WTC11 (cell line): ENCODE measurements at regions not wholly inside any gene's neighbourhood (a gene's known extent, or its start where the extent isn't known, plus 50 kb on each side); places are given as distances from the start of the nearest gene placed in this dataset.
A peak's percentile ranks its signal among the peaks of the same experiment; 100 is the strongest.

Experiments used
- ATAC-seq: fragments of 200-7000 bp; cut with Tn5 transposase; 2 replicates; pipeline ENCODE4 v1.10.0; 2021; ENCODE audit warnings: mild to moderate bottlenecking, moderate library complexity
- CTCF ChIA-PET: fragments of 300-600 bp; sonication (Branson Sonifier 250); formaldehyde crosslinking; loops from one replicate; lab custom pipeline; 2021; ENCODE audit warnings: antibody characterized with exemption; lab: Charles Lee
- POLR2A ChIA-PET: fragments of 350-600 bp; sonication (Branson Sonifier 250); formaldehyde crosslinking; loops from one replicate; lab custom pipeline; 2021; ENCODE audit warnings: antibody characterized with exemption; lab: Charles Lee
- DNase-seq: peaks from one replicate; pipeline ENCODE4 v3.0.0; 2021; ENCODE audit warnings: low spot score
- H3K27ac Mint-ChIP-seq: 2 replicates; pipeline ENCODE4 v1.8.0; 2021; ENCODE audit warnings: mixed read lengths
- H3K27me3 Mint-ChIP-seq: 2 replicates; pipeline ENCODE4 v1.8.0; 2021; ENCODE audit warnings: low read depth, mild to moderate bottlenecking, moderate library complexity, mixed read lengths
- H3K36me3 Mint-ChIP-seq: 2 replicates; pipeline ENCODE4 v1.8.0; 2021; ENCODE audit warnings: mixed read lengths
- H3K4me1 Mint-ChIP-seq: 2 replicates; pipeline ENCODE4 v1.8.0; 2022; ENCODE audit warnings: mixed read lengths
- H3K4me3 Mint-ChIP-seq: 2 replicates; pipeline ENCODE4 v1.8.0; 2021; ENCODE audit warnings: mild to moderate bottlenecking, moderate library complexity, mixed read lengths
- H3K9me3 Mint-ChIP-seq: 2 replicates; pipeline ENCODE4 v1.8.0; 2021; ENCODE audit warnings: mixed read lengths
- ATF1 ChIP-seq: sonication (generic); formaldehyde crosslinking; IDR thresholded peaks from 2 replicates; pipeline ENCODE4 v1.8.1; 2023; ENCODE audit warnings: mild to moderate bottlenecking, moderate library complexity, missing genetic modification reagents
- CREM ChIP-seq: sonication (generic); formaldehyde crosslinking; IDR thresholded peaks from 2 replicates; pipeline ENCODE4 v1.8.1; 2022; ENCODE audit warnings: mild to moderate bottlenecking, missing genetic modification reagents, moderate library complexity
- ETV6 ChIP-seq: sonication (generic); formaldehyde crosslinking; IDR thresholded peaks from 2 replicates; pipeline ENCODE4 v1.8.1; 2022; ENCODE audit warnings: mild to moderate bottlenecking, missing genetic modification reagents
- GRHL2 ChIP-seq: fragments of 250-450 bp; sonication (Bioruptor Pico); IDR thresholded peaks from 2 replicates; pipeline ENCODE4 v1.8.0; 2022; ENCODE audit warnings: mild to moderate bottlenecking, moderate library complexity; ENCODE audit not compliant: insufficient replicate concordance, severe bottlenecking
- GTF2I ChIP-seq: fragments of 250-450 bp; sonication (Bioruptor Pico); conservative IDR thresholded peaks from 2 replicates; pipeline ENCODE4 v1.4.0; 2021; ENCODE audit warnings: mild to moderate bottlenecking
- HMGA2 ChIP-seq: fragments of 250-450 bp; sonication (Bioruptor Pico); IDR thresholded peaks from 2 replicates; pipeline ENCODE4 v1.4.0; 2021; ENCODE audit warnings: mild to moderate bottlenecking, moderate library complexity
- KAT7 ChIP-seq: sonication (generic); formaldehyde crosslinking; IDR thresholded peaks from 2 replicates; pipeline ENCODE4 v1.8.1; 2023; ENCODE audit warnings: missing genetic modification reagents, mild to moderate bottlenecking, borderline replicate concordance
- MYBL2 ChIP-seq: sonication (generic); formaldehyde crosslinking; IDR thresholded peaks from 2 replicates; pipeline ENCODE4 v1.8.1; 2023; ENCODE audit warnings: mild to moderate bottlenecking, moderate library complexity, missing genetic modification reagents
- NFATC4 ChIP-seq: fragments of 250-450 bp; sonication (Bioruptor Pico); IDR thresholded peaks from 2 replicates; pipeline ENCODE4 v1.9.0; 2021; ENCODE audit warnings: mild to moderate bottlenecking
- NFE2L1 ChIP-seq: sonication (generic); formaldehyde crosslinking; IDR thresholded peaks from 2 replicates; pipeline ENCODE4 v1.8.1; 2023; ENCODE audit warnings: missing genetic modification reagents
- SMAD3 ChIP-seq: sonication (generic); formaldehyde crosslinking; IDR thresholded peaks from 2 replicates; pipeline ENCODE4 v1.8.0; 2022; ENCODE audit warnings: missing genetic modification reagents, mild to moderate bottlenecking, borderline replicate concordance
- ZBTB21 ChIP-seq: sonication (generic); formaldehyde crosslinking; IDR thresholded peaks from 2 replicates; pipeline ENCODE4 v1.8.1; 2023; ENCODE audit warnings: mild to moderate bottlenecking, missing genetic modification reagents, borderline replicate concordance
- ZNF416 ChIP-seq: fragments of 250-450 bp; sonication (Bioruptor Pico); IDR thresholded peaks from 2 replicates; pipeline ENCODE4 v1.9.0; 2021; ENCODE audit warnings: mild to moderate bottlenecking, inconsistent platforms
- ZNF423 ChIP-seq: fragments of 250-450 bp; sonication (Bioruptor Pico); IDR thresholded peaks from 2 replicates; pipeline ENCODE4 v2.1.2; 2022; ENCODE audit warnings: mild to moderate bottlenecking, moderate library complexity
- TF ChIP-seq, protein P1 (sequence below): sonication (generic); formaldehyde crosslinking; IDR thresholded peaks from 2 replicates; pipeline ENCODE4 v1.8.0; 2023; ENCODE audit warnings: missing genetic modification reagents
- TF ChIP-seq, protein P2 (sequence below): sonication (generic); formaldehyde crosslinking; IDR thresholded peaks from 2 replicates; pipeline ENCODE4 v1.8.0; 2022; ENCODE audit warnings: mild to moderate bottlenecking, missing genetic modification reagents
- TF ChIP-seq, protein P3 (sequence below): sonication (generic); formaldehyde crosslinking; IDR thresholded peaks from 2 replicates; pipeline ENCODE4 v1.8.1; 2023; ENCODE audit warnings: mild to moderate bottlenecking, missing genetic modification reagents
- TF ChIP-seq, protein P4 (sequence below): sonication (generic); formaldehyde crosslinking; IDR thresholded peaks from 2 replicates; pipeline ENCODE4 v1.8.1; 2023; ENCODE audit warnings: mild to moderate bottlenecking, moderate library complexity, missing genetic modification reagents
- TF ChIP-seq, protein P5 (sequence below): fragments of 250-450 bp; sonication (Bioruptor Pico); IDR thresholded peaks from 2 replicates; pipeline ENCODE4 v1.9.0; 2021; ENCODE audit warnings: mild to moderate bottlenecking
- TF ChIP-seq, protein P6 (sequence below): fragments of 200-600 bp; IDR thresholded peaks from 2 replicates; pipeline ENCODE4 v1.8.0; 2022; ENCODE audit warnings: antibody characterized with exemption
- TF ChIP-seq, protein P7 (sequence below): sonication (generic); formaldehyde crosslinking; IDR thresholded peaks from 2 replicates; pipeline ENCODE4 v1.8.1; 2022; ENCODE audit warnings: mild to moderate bottlenecking, moderate library complexity, missing genetic modification reagents
- TF ChIP-seq, protein P8 (sequence below): sonication (generic); formaldehyde crosslinking; IDR thresholded peaks from 2 replicates; pipeline ENCODE4 v1.8.1; 2023; ENCODE audit warnings: mild to moderate bottlenecking, missing genetic modification reagents, borderline replicate concordance

DNA sequence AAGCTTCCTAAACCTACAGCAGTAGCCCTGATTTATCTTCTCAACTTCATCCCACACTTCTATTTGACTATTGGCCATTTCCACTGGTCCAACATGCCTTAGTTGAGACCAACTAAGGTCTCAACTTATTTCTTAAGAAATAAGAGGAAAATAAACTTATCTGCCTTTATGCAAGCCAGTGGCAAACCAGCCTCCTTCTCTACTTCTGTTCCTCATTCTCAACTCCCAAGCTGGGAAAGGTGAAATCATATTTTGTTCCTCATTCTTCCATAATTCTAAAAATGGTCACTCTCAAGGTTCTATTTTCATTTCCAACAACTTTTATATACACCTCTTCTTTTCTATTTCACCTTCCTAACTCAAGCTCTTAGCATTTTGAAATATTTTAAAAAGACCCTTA is 149.6 kb upstream of the C9orf72 start:
- TF ChIP-seq SMAD3 (no peak), HMGA2 (CRISPR knock-in tag) (no peak), CREM (CRISPR knock-in tag) (no peak), GRHL2 (CRISPR knock-in tag) (no peak), ZNF416 (CRISPR knock-in tag) (no peak), ATF1 (CRISPR knock-in tag) (no peak), GTF2I (CRISPR knock-in tag) (no peak), NFATC4 (CRISPR knock-in tag) (no peak), MYBL2 (no peak), NFE2L1 (CRISPR knock-in tag) (no peak), ZBTB21 (CRISPR knock-in tag) (no peak), ZNF423 (CRISPR knock-in tag) (no peak), ETV6 (CRISPR knock-in tag) (no peak), KAT7 (no peak)
- TF ChIP-seq, protein P1, sequence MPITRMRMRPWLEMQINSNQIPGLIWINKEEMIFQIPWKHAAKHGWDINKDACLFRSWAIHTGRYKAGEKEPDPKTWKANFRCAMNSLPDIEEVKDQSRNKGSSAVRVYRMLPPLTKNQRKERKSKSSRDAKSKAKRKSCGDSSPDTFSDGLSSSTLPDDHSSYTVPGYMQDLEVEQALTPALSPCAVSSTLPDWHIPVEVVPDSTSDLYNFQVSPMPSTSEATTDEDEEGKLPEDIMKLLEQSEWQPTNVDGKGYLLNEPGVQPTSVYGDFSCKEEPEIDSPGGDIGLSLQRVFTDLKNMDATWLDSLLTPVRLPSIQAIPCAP = no peak
- TF ChIP-seq, protein P2, sequence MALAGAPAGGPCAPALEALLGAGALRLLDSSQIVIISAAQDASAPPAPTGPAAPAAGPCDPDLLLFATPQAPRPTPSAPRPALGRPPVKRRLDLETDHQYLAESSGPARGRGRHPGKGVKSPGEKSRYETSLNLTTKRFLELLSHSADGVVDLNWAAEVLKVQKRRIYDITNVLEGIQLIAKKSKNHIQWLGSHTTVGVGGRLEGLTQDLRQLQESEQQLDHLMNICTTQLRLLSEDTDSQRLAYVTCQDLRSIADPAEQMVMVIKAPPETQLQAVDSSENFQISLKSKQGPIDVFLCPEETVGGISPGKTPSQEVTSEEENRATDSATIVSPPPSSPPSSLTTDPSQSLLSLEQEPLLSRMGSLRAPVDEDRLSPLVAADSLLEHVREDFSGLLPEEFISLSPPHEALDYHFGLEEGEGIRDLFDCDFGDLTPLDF (CRISPR knock-in tag) = no peak
- TF ChIP-seq, protein P3, sequence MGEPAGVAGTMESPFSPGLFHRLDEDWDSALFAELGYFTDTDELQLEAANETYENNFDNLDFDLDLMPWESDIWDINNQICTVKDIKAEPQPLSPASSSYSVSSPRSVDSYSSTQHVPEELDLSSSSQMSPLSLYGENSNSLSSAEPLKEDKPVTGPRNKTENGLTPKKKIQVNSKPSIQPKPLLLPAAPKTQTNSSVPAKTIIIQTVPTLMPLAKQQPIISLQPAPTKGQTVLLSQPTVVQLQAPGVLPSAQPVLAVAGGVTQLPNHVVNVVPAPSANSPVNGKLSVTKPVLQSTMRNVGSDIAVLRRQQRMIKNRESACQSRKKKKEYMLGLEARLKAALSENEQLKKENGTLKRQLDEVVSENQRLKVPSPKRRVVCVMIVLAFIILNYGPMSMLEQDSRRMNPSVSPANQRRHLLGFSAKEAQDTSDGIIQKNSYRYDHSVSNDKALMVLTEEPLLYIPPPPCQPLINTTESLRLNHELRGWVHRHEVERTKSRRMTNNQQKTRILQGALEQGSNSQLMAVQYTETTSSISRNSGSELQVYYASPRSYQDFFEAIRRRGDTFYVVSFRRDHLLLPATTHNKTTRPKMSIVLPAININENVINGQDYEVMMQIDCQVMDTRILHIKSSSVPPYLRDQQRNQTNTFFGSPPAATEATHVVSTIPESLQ (CRISPR knock-in tag) = no peak
- TF ChIP-seq, protein P4, sequence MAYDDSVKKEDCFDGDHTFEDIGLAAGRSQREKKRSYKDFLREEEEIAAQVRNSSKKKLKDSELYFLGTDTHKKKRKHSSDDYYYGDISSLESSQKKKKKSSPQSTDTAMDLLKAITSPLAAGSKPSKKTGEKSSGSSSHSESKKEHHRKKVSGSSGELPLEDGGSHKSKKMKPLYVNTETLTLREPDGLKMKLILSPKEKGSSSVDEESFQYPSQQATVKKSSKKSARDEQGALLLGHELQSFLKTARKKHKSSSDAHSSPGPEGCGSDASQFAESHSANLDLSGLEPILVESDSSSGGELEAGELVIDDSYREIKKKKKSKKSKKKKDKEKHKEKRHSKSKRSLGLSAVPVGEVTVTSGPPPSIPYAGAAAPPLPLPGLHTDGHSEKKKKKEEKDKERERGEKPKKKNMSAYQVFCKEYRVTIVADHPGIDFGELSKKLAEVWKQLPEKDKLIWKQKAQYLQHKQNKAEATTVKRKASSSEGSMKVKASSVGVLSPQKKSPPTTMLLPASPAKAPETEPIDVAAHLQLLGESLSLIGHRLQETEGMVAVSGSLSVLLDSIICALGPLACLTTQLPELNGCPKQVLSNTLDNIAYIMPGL (CRISPR knock-in tag) = no peak
- TF ChIP-seq, protein P5, sequence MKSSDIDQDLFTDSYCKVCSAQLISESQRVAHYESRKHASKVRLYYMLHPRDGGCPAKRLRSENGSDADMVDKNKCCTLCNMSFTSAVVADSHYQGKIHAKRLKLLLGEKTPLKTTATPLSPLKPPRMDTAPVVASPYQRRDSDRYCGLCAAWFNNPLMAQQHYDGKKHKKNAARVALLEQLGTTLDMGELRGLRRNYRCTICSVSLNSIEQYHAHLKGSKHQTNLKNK (CRISPR knock-in tag) = no peak
- TF ChIP-seq, all 79 proteins: peak for 0
- Mint-ChIP-seq H3K4me3 (no peak overlapping the region), H3K9me3 (no peaks in the 10 kb centered on the region), H3K36me3 (no peaks in the 10 kb centered on the region), H3K27ac (no peak overlapping the region), H3K4me1 (peaks cover 24% of the 10 kb centered on the region), H3K27me3 (no peaks in the 10 kb centered on the region)
- ATAC-seq = no peak
- POLR2A ChIA-PET = no interaction called here
- CTCF ChIA-PET = interaction anchor here (0.7 to 1.3 kb wide), 2 partner anchors 8 to 65 kb away, joined by 5 to 6 read pairs; no protein-coding TSS in a partner anchor
- no peak for DNase-seq

DNA sequence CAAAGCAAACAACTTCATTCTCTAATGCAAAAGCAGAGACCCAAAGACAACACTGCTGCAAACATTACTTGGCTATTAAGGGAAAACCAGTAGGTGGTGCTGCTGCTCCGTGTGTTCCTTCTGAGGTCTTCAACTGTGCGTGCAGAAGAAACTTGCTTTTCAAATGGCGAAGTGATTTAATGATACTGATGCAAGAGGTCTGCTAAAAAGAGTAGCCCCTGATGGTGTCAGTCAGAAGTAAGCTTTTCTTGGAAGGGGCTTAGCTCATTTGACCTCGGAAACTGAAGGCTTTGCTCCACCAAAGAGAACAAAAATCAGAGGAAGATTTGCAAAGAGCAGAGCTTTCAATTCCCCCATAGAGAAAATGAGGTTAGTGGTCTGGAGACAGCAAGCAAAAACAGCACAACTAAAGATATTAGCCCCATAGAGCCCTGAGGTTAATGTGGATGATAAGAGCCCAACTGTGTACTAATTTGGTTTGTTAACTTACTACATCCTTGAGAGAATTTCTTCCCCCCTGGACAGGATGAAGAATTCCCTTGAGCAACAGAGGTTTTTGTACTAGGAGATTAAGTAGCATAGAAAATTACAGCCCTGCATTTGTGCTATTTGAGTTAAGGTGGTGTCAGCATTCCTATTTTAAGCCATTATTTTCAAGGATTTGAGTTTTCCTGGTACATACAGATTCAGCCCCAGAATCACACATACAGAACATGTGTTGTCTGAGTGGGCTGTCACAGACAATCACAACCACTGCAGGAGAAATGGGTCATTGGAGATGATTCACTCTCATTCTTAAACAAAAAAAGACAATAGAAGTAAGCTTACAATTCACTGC is 153.2 kb upstream of the C9orf72 start:
- Mint-ChIP-seq H3K4me1 (peaks cover 38% of the 10 kb centered on the region), H3K27ac (no peak overlapping the region), H3K9me3 (peaks cover 6% of the 10 kb centered on the region; the same call in 1 of the 2 replicates), H3K27me3 (no peaks in the 10 kb centered on the region), H3K36me3 (no peaks in the 10 kb centered on the region), H3K4me3 (no peak overlapping the region)
- ChIA-PET CTCF (interaction anchor here (0.6 to 1.8 kb wide), 8 partner anchors 9 to 347 kb away, joined by 3 to 17 read pairs (median 4); no protein-coding TSS in a partner anchor), POLR2A (interaction anchor here (0.9 kb wide), 1 partner anchor 15 kb away, joined by 4 read pairs; no protein-coding TSS in a partner anchor)
- peak; percentile 82 for DNase-seq
- peak; percentile 86 for ATAC-seq
- TF ChIP-seq, protein P6, sequence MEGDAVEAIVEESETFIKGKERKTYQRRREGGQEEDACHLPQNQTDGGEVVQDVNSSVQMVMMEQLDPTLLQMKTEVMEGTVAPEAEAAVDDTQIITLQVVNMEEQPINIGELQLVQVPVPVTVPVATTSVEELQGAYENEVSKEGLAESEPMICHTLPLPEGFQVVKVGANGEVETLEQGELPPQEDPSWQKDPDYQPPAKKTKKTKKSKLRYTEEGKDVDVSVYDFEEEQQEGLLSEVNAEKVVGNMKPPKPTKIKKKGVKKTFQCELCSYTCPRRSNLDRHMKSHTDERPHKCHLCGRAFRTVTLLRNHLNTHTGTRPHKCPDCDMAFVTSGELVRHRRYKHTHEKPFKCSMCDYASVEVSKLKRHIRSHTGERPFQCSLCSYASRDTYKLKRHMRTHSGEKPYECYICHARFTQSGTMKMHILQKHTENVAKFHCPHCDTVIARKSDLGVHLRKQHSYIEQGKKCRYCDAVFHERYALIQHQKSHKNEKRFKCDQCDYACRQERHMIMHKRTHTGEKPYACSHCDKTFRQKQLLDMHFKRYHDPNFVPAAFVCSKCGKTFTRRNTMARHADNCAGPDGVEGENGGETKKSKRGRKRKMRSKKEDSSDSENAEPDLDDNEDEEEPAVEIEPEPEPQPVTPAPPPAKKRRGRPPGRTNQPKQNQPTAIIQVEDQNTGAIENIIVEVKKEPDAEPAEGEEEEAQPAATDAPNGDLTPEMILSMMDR = peak; percentile 84
- TF ChIP-seq HMGA2 (CRISPR knock-in tag) = no peak
- TF ChIP-seq, protein P7, sequence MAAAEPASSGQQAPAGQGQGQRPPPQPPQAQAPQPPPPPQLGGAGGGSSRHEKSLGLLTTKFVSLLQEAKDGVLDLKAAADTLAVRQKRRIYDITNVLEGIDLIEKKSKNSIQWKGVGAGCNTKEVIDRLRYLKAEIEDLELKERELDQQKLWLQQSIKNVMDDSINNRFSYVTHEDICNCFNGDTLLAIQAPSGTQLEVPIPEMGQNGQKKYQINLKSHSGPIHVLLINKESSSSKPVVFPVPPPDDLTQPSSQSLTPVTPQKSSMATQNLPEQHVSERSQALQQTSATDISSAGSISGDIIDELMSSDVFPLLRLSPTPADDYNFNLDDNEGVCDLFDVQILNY (CRISPR knock-in tag) = no peak
- TF ChIP-seq, protein P8, sequence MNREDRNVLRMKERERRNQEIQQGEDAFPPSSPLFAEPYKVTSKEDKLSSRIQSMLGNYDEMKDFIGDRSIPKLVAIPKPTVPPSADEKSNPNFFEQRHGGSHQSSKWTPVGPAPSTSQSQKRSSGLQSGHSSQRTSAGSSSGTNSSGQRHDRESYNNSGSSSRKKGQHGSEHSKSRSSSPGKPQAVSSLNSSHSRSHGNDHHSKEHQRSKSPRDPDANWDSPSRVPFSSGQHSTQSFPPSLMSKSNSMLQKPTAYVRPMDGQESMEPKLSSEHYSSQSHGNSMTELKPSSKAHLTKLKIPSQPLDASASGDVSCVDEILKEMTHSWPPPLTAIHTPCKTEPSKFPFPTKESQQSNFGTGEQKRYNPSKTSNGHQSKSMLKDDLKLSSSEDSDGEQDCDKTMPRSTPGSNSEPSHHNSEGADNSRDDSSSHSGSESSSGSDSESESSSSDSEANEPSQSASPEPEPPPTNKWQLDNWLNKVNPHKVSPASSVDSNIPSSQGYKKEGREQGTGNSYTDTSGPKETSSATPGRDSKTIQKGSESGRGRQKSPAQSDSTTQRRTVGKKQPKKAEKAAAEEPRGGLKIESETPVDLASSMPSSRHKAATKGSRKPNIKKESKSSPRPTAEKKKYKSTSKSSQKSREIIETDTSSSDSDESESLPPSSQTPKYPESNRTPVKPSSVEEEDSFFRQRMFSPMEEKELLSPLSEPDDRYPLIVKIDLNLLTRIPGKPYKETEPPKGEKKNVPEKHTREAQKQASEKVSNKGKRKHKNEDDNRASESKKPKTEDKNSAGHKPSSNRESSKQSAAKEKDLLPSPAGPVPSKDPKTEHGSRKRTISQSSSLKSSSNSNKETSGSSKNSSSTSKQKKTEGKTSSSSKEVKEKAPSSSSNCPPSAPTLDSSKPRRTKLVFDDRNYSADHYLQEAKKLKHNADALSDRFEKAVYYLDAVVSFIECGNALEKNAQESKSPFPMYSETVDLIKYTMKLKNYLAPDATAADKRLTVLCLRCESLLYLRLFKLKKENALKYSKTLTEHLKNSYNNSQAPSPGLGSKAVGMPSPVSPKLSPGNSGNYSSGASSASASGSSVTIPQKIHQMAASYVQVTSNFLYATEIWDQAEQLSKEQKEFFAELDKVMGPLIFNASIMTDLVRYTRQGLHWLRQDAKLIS = no peak
